GM21447 (cell line): ENCODE measurements at regions not wholly inside any gene's neighbourhood (a gene's known extent, or its start where the extent isn't known, plus 50 kb on each side); places are given as distances from the start of the nearest gene placed in this dataset.
A peak's percentile ranks its signal among the peaks of the same experiment; 100 is the strongest.
"Not testable (repeated sequence)": the region's sequence is repeated elsewhere in the genome, so short reads cannot be mapped to it uniquely, and the experiment has no call there.

Experiments used
- ATAC-seq: cut with Tn5 transposase; IDR thresholded peaks from one replicate; pipeline ENCODE4 v1.9.1; 2021; ENCODE audit not compliant: unreplicated experiment

DNA sequence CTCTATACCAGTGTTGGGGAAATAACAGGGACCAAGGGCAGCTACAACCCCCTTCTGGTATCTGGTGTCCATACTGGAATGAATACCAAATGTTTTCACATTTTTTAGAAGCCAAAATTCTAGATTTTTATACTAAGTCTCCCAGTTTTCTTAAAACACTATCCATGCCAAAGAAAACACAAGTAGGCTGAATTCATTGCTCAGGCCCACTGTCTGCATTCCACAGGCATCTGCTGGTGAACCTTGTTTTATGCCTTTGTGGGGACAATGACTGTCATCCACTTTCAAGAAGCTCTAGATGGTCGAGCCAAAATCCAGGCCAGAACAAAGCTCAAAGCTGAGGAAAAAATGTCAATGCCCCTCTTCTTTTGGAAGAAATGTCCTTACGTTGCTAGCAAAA lies 213.4 kb upstream of the RASGEF1B start:
- no peak for ATAC-seq

GRCh38 chr4:81684352-81684751 lies 212.6 kb upstream of the RASGEF1B start:
- no peak for ATAC-seq

- no peak for ATAC-seq
Measured at GRCh38 chr4:81682492-81682891, 210.8 kb upstream of the RASGEF1B start.

DNA sequence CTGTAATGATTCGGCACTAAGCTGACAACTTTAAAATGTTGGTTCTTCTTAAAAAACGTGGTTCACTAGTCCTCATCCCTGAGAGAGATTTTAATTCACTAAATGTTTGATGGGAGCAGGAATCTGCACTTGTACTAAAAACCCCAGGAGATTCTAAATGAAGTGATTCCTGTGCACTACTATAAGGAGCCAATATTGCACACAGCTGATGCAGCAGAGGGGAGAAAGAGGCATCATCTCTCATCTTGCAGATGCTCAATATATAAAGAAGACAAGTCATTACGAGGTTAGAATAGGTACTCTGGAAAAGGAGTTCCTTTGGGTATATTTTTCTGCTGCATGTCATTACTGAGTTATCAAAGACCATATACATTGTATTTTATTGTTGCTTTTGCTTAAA lies 207.6 kb upstream of the RASGEF1B start:
- ATAC-seq, result no peak

- no peak for ATAC-seq
Measured at GRCh38 chr4:81678801-81679200, 207.1 kb upstream of the RASGEF1B start.

DNA sequence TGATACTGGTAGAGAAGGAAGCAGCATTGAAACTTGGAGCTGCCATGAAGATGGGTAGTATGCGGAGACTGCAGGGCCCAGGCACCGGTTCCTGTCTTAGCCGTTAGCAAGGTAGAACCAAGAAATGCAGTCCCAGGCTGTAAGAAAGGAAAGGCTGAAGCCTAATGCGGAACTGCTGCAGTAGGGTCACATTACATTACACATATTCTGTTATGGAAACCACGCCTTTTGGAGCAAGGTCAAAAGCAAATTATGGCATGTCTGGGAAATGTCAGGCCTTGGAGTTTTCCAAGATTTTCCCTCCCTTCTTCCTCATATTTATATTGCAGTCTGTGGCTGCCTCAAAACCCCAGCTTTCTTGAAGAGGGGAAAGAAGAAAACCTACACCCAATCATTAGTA lies 204.8 kb upstream of the RASGEF1B start:
- ATAC-seq, result no peak

DNA sequence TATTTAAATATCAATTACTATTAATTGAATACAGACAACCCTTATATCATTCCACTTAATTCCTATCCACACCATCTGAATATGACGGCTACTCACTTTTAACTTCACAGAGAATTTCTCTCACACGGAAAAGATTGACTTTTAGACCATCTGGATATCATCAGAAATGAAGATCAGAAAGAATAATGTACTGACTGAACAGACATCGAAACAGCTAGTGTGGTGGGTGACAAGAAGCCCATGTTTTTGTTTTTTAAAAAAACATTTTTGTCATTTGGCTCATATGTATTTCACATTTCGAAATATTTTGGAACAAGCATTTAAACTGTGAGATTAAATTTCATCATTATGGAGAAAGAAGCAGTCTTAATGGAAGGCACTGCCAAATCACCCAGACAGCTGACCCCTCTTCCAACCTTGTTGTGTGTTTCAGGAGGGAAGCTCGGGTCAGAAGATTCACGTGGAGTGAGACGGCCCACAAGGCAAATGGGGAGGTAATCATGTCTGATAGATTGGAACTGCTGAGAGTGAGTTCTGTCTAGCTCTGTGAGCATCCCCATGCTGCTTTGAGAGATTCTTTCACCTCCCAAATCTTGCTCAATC lies 204.2 kb upstream of the RASGEF1B start:
- ATAC-seq, result no peak

DNA sequence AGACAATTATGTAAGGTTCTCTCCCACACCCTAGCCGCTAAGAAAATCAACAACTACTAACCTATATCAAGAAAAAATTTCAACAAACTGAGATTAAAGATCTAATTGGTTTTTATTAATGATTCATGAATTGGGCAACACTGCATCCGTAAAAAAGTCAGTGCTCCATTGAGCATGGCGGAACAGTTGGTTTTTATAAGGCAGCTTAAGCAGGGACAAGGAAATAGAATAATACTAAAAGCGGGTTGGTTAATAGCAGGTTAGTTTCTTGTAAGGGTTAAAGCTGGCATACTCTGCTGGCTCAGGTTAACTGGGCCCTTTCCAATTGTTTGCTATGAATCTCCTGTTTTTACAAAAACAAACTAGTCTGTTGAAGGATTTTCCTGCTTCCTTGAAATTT lies 202.3 kb upstream of the RASGEF1B start:
- ATAC-seq, result no peak

DNA sequence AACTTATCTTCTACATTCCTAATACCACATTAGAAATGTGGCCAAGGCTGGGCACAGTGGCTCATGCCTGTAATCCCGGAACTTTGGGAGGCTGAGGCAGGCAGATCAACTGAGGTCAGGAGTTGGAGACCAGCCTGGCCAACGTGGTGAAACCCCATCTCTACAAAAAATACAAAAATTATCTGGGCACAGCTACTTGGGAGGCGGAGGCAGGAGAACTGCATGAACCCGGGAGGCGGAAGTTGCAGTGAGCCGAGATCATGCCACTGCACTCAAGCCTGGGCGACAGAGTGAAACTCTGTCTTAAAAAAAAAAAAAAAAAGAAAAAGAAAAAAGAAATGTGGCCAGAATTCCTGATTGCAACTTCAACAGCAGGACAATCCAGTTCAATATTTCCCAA lies 196.6 kb upstream of the RASGEF1B start:
- not testable (repeated sequence) for ATAC-seq

DNA sequence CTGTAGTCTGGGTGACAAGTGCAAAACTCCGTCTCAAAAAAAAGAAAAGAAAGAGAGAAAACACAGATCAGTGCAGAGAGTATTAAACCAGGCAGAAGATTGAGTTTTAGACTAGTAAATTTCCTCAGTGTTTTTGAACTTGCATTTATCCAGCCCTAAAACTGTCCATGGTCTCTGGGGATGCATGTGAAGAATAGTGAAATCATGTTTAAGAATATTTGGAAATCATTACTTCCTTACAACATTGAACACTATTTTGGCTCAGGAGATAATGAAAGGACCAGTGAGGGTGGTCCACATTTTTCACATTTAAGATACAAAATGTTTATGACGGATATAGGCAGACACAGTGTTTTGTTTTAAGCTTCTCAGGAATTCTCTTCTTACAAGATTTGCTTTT lies 195.8 kb upstream of the RASGEF1B start:
- ATAC-seq, result no peak

DNA sequence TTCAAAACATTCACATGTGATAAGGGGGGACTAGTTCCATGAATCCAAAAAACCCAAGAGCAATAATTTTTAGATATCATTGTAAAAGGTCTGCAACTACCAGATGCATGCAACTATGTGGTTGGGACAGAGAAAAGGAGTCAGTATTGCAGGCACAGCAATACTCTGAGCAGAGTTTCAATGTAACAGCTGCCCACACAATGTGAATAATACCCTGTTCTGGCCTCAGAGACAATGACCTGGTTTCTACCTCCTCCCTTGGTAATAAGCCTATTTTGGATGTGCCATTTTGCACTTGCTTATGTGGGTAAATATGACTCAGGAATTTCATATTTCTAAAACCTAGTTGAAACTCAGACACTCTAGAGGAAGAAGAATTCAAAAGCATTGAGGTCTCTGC lies 194.8 kb upstream of the RASGEF1B start:
- no peak for ATAC-seq

DNA sequence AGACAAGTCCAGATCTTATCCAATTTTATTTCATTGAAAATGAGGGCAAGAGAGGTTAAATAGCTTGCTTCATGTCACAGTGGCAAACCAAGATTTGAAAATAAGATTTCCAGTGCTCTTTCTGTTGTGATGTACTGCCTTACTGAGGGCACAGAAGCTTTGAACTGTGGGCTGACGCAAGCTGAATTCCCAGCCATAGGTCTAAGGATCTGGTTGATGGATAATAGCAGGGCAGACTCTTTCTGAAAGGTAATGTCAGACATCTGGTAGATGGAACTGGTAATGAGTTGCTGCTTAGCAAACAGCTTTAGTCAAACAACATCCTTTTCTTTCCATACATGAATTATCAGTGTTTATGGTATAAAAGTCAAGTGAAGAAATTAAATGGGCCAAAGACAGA lies 193.9 kb upstream of the RASGEF1B start:
- ATAC-seq, result no peak

DNA sequence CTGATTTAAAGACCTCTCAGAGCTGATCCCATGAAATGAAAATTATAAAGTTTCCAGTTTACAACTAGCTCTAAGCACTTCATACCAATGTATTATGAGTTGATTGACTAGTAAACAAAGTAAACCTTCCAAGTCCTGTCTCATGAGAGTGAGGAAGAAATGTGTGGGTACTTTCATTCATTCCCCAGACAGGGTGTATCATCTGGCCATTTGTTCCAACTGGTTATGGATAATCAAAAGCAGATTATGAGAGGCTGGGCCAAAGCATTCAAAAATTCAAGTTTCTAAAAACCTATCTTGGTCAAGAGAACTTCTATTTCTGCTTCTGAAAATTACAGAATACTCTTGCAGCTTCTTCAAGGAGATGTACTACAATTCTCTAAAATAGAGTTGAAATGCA lies 193.3 kb upstream of the RASGEF1B start:
- no peak for ATAC-seq

DNA sequence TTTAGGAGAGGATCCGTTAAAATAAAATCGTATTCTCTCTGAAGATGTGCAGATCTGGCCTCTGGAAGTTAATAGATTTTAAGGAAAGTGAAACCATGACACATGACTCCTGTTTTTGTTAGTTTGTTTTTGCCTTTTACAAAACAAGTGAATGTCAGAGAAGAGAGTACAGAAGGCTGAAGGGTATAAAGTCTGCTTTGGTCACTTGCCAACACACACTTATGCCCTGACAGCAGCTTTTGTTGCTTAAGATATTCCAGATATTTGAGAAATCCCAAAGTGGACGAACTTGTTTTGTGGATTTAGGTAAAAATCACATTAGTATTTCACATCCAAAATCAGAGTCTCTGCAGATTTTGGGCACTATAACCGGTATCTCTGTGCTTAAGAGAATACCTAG lies 192.4 kb upstream of the RASGEF1B start:
- ATAC-seq, result no peak

DNA sequence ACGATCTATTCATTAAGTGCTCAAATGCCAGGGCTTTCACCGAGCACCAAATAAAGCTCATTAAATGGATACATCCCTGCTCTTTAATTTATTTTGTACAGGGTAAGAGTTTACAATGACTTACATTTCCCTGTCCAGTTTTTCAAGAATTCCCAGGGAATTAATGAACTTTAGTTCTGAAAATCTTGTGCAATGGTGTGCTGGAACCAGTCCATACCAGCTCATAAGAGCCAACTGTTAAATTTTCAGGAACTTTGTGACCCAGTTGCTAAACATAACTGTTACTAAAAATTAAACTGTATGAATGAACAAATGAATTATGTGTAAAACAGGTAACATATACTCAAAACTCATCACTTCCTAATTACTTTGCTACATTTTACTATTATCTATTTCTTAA lies 191.7 kb upstream of the RASGEF1B start:
- ATAC-seq, result no peak

- ATAC-seq, result no peak
Measured at GRCh38 chr4:81659051-81659450, 187.3 kb upstream of the RASGEF1B start.

DNA sequence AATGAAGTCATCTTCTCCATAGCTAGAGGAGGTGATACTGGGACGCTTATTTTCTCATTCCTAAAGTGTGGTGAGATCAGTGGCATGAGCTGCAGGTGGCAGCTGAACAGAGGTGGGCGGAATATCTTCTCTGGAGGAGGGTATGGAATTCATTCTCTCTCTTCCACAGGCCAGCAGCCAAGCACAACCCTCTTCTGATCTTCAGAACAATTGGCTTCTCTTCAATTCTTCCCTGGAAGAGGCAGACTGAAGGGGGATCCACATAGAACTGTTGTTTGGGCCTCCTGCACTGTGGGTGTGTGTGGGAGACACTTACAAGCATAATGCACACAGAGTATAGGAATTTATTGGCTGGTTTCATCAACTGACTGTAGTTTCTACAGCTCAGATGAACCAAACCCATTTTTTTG lies 180.4 kb upstream of the RASGEF1B start:
- ATAC-seq, result no peak

DNA sequence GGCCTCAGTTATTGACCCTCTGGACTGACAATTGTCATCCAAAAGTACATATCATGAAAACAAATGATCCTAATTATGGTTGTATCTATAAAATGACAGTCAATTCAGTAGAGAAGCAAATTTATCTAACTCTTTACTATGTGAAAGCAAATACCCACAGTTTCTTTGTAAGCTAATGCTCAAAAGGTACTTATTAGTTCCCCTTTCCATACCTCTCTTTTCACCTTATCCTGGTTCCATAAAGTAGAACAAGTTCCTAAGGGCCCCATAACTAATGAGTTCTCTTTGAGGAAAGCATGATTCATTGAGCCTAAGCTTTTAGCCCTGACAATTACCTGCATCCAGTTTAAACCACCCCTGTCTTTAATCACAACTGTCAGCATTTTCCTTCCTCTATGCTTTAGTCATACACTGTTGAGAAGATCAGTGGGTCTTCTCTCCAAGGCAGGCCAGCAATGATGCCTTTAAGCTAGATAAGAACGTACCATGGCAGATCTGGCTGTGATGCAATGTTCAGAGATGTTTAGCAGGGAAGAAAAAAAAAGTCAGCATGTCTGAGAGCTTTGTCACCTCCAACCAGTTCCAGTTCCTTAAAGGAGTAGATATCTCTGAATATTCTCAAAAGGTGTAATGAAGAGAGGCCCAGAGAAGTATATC lies 179.7 kb upstream of the RASGEF1B start:
- ATAC-seq, result no peak

- no peak for ATAC-seq
Measured at GRCh38 chr4:81650606-81651242, 179.0 kb upstream of the RASGEF1B start.

GRCh38 chr4:81648576-81649275 lies 177.0 kb upstream of the RASGEF1B start:
- peak; percentile 99 for ATAC-seq

DNA sequence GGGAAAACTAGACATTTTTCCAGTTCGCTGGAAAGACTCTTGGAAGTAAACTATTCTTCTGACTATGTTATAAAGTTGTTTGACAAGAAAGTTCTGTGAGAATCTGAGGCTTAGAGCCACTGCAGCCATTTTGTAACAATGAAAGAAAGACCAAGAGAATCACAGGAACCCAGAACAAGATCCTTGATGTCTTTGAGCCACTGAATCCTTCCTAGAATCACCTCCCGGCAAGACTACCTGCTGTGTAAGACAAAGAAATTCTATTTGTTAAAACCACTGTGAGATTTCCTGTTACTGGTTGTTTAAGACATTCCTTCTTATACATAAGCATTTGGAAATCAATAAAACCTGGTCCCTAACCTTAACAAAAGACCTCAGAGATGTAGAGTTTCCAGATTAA lies 175.7 kb upstream of the RASGEF1B start:
- no peak for ATAC-seq

- ATAC-seq, result no peak
Measured at GRCh38 chr4:81642543-81642942, 170.8 kb upstream of the RASGEF1B start.
